Heart left ventricle (tissue), 13 donors: ENCODE measurements at regions not wholly inside any gene's neighbourhood (a gene's known extent, or its start where the extent isn't known, plus 50 kb on each side); places are given as distances from the start of the nearest gene placed in this dataset.

Source experiments
- CTCF ChIP-seq, 12 donors: fragments of 200-600 bp; sonication (generic) in 4 of 12; IDR thresholded peaks; one replicate each; pipeline versions ENCODE4 v1.5.0 to v1.8.0; 2018 to 2022; ENCODE audit warnings: antibody characterized with exemption in 12 of 12, mild to moderate bottlenecking in 5 of 12
- POLR2A ChIP-seq, 2 donors: fragments of 450-650 bp; IDR thresholded peaks; one replicate each; pipeline ENCODE4 v1.6.1; 2017; ENCODE audit warnings: antibody characterized with exemption in 2 of 2, mild to moderate bottlenecking in 2 of 2, moderate library complexity in 2 of 2
- donor health status: ischemic (EF 13 %, LVEDD 7.1; RV severe dilation, severe dysfunction).
- donor health status: DM: no; HTN: yes; CAD: no.
- donor health status: DM: no; HTN: no; CAD: no.
- donor health status: ischemic (EF 25% LVEDD 6.9; RV normal size, moderate dysfunction).
- donor health status: ischemic (EF 25% LVEDD 5.7; RV mildly dilated, moderate dysfunction).
- donor health status: ischemic (EF 35%, LVEDD 5.7; RV mildly dilated, moderate dysfunction).
- donor health status: nonischemic (EF 11% LVEDD 7.7; RV severe dilation, severe dysfunction).
- donor health status: DM: yes; HTN: yes; CAD: no.
- donor health status: PGD.
- donor health status: ischemic (EF 29% LVEDD 5.4; RV normal size, mild dysfunction).
- donor health status: nonischemic (EF 23%, LVEDD 6.1; RV moderate dilation, normal function).

- no peak for TF ChIP-seq CTCF (IDR thresholded peaks at IDR 0.05)
- no peak for TF ChIP-seq POLR2A (IDR thresholded peaks at IDR 0.05)
Measured at GRCh38 chr5:152084476-152084875, 159.8 kb upstream of the GLRA1 start.
